Astrocyte (in vitro differentiated cells and primary cell): ENCODE measurements at regions not wholly inside any gene's neighbourhood (a gene's known extent, or its start where the extent isn't known, plus 50 kb on each side); places are given as distances from the start of the nearest gene placed in this dataset.
A peak's percentile ranks its signal among the peaks of the same experiment; 100 is the strongest.

Experiments used
- DNase-seq: peaks from one replicate; pipeline ENCODE4 v3.0.0-alpha.2; 2010; ENCODE audit warnings: low read depth
- FAIRE-seq: peaks from 2 replicates; lab custom pipeline; 2011; peaks lifted over from hg19 to GRCh38; lab: Jason Lieb, UNC
- H2AFZ ChIP-seq: 2 replicates; pipeline ENCODE4 v1.6.0; 2012; ENCODE audit warnings: low read depth, low read length, inconsistent platforms
- H3K27ac ChIP-seq: 2 replicates; pipeline ENCODE4 v1.5.1; 2011; ENCODE audit warnings: low read depth, low read length, inconsistent platforms
- H3K27me3 ChIP-seq: 2 replicates; pipeline ENCODE4 v1.6.0; 2011; ENCODE audit warnings: low read length, inconsistent platforms; ENCODE audit not compliant: insufficient read depth
- H3K36me3 ChIP-seq: 2 replicates; pipeline ENCODE4 v1.5.1; 2011; ENCODE audit warnings: low read length, inconsistent platforms; ENCODE audit not compliant: insufficient read depth
- H3K4me1 ChIP-seq: 2 replicates; pipeline ENCODE4 v1.5.1; 2011; ENCODE audit warnings: low read length, inconsistent platforms; ENCODE audit not compliant: insufficient read depth
- H3K4me2 ChIP-seq: 2 replicates; pipeline ENCODE4 v1.6.0; 2012; ENCODE audit warnings: low read length, inconsistent platforms
- H3K4me3 ChIP-seq: 2 replicates; pipeline ENCODE4 v1.5.1; 2011; ENCODE audit warnings: low read depth, mild to moderate bottlenecking, low read length, inconsistent platforms; ENCODE audit not compliant: insufficient read depth
- H3K79me2 ChIP-seq: 2 replicates; pipeline ENCODE4 v1.6.0; 2012; ENCODE audit warnings: mild to moderate bottlenecking, low read length, inconsistent platforms; ENCODE audit not compliant: insufficient read depth
- H3K9ac ChIP-seq: 2 replicates; pipeline ENCODE4 v1.6.0; 2012; ENCODE audit warnings: mild to moderate bottlenecking, low read length, inconsistent platforms
- H3K9me3 ChIP-seq: 2 replicates; pipeline ENCODE4 v1.5.1; 2012; ENCODE audit warnings: low read depth, mild to moderate bottlenecking, low read length, inconsistent platforms; ENCODE audit not compliant: insufficient read depth
- H4K20me1 ChIP-seq: 2 replicates; pipeline ENCODE4 v1.6.0; 2012; ENCODE audit warnings: low read length, inconsistent platforms; ENCODE audit not compliant: insufficient read depth
- H3K27ac Mint-ChIP-seq: one replicate; pipeline ENCODE4 v1.8.0; 2021; ENCODE audit warnings: mild to moderate bottlenecking, mixed read lengths; ENCODE audit not compliant: unreplicated experiment
- H3K27me3 Mint-ChIP-seq: one replicate; pipeline ENCODE4 v1.8.0; 2021; ENCODE audit warnings: low read depth, mixed read lengths; ENCODE audit not compliant: unreplicated experiment
- H3K36me3 Mint-ChIP-seq: one replicate; pipeline ENCODE4 v1.8.0; 2021; ENCODE audit warnings: low read depth, mixed read lengths; ENCODE audit not compliant: unreplicated experiment
- H3K4me1 Mint-ChIP-seq: one replicate; pipeline ENCODE4 v1.8.0; 2021; ENCODE audit warnings: low read depth, mixed read lengths; ENCODE audit not compliant: unreplicated experiment
- H3K4me3 Mint-ChIP-seq: one replicate; pipeline ENCODE4 v1.8.0; 2021; ENCODE audit warnings: mild to moderate bottlenecking, moderate library complexity, mixed read lengths; ENCODE audit not compliant: unreplicated experiment
- H3K9me3 Mint-ChIP-seq: one replicate; pipeline ENCODE4 v1.8.0; 2021; ENCODE audit warnings: mild to moderate bottlenecking, mixed read lengths; ENCODE audit not compliant: unreplicated experiment
- EZH2 ChIP-seq: IDR thresholded peaks from 2 replicates; pipeline ENCODE4 v1.6.1; 2012; ENCODE audit warnings: mild to moderate bottlenecking, low read length, inconsistent platforms; ENCODE audit not compliant: insufficient read depth
- TF ChIP-seq, protein P1 (sequence below): IDR thresholded peaks from 2 replicates; pipeline ENCODE4 v1.5.1; 2011; ENCODE audit warnings: low read depth, mild to moderate bottlenecking, inconsistent platforms, low read length, moderate library complexity; ENCODE audit not compliant: insufficient read depth

DNA sequence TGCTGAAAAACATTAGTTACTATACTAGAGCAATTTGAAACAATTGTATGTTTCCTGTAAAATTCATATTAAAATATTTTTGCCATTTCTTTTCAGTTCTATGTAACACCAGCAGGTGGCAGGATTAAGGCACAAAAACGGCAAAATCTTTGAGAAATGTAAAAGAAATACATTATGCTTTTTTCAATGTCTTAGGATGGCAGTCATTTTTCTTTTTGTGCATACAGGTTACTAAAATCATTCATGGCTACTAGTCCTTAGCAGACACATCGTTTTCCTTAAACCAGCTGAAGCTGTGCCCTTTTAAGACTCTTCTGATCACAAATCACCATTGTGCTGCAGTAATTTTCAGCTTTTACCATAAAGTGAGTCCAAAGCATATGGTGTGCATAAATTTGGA lies 800.7 kb upstream of the SLITRK5 start:
- no peak overlapping the region for H3K4me2 ChIP-seq
- Mint-ChIP-seq H3K4me1 (peaks cover 2% of the 10 kb centered on the region), H3K4me3 (no peak overlapping the region)

DNA sequence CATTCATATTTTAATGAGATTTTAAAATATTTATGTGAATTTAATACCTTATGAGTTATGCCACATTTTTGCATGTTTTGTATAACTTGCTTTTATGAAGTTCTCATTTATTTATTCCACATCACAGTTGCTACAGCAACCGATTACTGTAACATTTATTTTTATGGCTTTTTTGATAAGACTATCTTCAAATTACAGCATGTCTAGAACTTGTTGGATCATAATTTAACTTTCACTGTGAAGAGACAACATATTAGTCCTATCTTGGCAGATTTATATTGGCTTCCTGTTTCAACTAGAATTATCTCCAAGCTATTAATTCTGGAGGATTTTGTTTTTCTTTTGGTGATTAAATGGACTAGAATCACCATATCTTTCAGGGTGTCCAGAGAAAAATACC lies 793.7 kb upstream of the SLITRK5 start:
- H3K9me3 ChIP-seq, result no peaks in the 10 kb centered on the region
- Mint-ChIP-seq H3K9me3 (no peaks in the 10 kb centered on the region), H3K27me3 (no peaks in the 10 kb centered on the region), H3K4me3 (no peak overlapping the region), H3K36me3 (no peaks in the 10 kb centered on the region), H3K27ac (no peak overlapping the region), H3K4me1 (no peaks in the 10 kb centered on the region)
- H3K79me2 ChIP-seq, result no peaks in the 10 kb centered on the region
- H2AFZ ChIP-seq, result no peak overlapping the region
- peak; percentile 17 for DNase-seq
- no peaks in the 10 kb centered on the region for H3K27me3 ChIP-seq
- no peak overlapping the region for H3K27ac ChIP-seq
- no peak overlapping the region for H3K9ac ChIP-seq
- no peaks in the 10 kb centered on the region for H4K20me1 ChIP-seq
- H3K4me2 ChIP-seq, result no peak overlapping the region
- no peak overlapping the region for H3K4me3 ChIP-seq
- no peaks in the 10 kb centered on the region for H3K4me1 ChIP-seq
- TF ChIP-seq, protein P1, sequence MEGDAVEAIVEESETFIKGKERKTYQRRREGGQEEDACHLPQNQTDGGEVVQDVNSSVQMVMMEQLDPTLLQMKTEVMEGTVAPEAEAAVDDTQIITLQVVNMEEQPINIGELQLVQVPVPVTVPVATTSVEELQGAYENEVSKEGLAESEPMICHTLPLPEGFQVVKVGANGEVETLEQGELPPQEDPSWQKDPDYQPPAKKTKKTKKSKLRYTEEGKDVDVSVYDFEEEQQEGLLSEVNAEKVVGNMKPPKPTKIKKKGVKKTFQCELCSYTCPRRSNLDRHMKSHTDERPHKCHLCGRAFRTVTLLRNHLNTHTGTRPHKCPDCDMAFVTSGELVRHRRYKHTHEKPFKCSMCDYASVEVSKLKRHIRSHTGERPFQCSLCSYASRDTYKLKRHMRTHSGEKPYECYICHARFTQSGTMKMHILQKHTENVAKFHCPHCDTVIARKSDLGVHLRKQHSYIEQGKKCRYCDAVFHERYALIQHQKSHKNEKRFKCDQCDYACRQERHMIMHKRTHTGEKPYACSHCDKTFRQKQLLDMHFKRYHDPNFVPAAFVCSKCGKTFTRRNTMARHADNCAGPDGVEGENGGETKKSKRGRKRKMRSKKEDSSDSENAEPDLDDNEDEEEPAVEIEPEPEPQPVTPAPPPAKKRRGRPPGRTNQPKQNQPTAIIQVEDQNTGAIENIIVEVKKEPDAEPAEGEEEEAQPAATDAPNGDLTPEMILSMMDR, result no peak
- TF ChIP-seq EZH2, result no peak
- H3K36me3 ChIP-seq, result no peaks in the 10 kb centered on the region
- no peak for FAIRE-seq

More for the DNA sequence above, 800.7 kb upstream of the SLITRK5 start:
- Histone ChIP-seq H3K79me2 (no peaks in the 10 kb centered on the region), H4K20me1 (no peaks in the 10 kb centered on the region), H3K36me3 (no peaks in the 10 kb centered on the region), H2AFZ (no peak overlapping the region), H3K27ac (no peak overlapping the region), H3K9me3 (no peaks in the 10 kb centered on the region), H3K4me3 (no peak overlapping the region), H3K4me1 (no peaks in the 10 kb centered on the region), H3K27me3 (no peaks in the 10 kb centered on the region), H3K9ac (no peak overlapping the region)
- no peaks in the 10 kb centered on the region for H3K9me3 Mint-ChIP-seq
- TF ChIP-seq, protein P1, result peak; percentile 71
- TF ChIP-seq EZH2, result no peak
- no peaks in the 10 kb centered on the region for H3K36me3 Mint-ChIP-seq
- DNase-seq, result no peak
- H3K27ac Mint-ChIP-seq, result no peak overlapping the region
- H3K27me3 Mint-ChIP-seq, result no peaks in the 10 kb centered on the region
- no peak for FAIRE-seq

DNA sequence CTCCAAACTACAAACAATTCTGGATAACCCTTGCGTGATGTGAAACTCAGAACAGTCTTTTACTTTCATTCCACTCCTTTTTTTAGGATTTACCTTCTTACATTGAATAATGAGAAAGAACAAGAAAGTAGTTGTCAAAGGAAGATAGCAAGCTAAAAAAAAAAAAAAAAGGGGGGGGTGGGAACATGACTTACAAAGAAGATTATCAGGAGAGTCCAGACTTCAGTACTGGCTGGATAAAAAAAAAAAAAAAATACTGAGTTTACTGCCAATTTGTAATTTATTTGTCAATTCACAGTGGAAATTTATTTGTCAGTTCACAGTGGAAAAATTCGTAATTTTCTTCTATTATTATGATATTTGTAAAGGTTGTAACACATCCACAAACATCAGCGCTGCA lies 792.4 kb upstream of the SLITRK5 start:
- Mint-ChIP-seq H3K4me1 (peaks cover 4% of the 10 kb centered on the region), H3K9me3 (no peaks in the 10 kb centered on the region), H3K27ac (no peak overlapping the region), H3K4me3 (no peak overlapping the region), H3K27me3 (no peaks in the 10 kb centered on the region), H3K36me3 (no peaks in the 10 kb centered on the region)
- no peak overlapping the region for H3K4me3 ChIP-seq
- no peak for FAIRE-seq
- TF ChIP-seq, protein P1, result no peak
- TF ChIP-seq EZH2, result no peak
- H3K27ac ChIP-seq, result no peak overlapping the region
- DNase-seq, result no peak
- H4K20me1 ChIP-seq, result no peaks in the 10 kb centered on the region
- H3K4me1 ChIP-seq, result no peaks in the 10 kb centered on the region
- no peaks in the 10 kb centered on the region for H3K9me3 ChIP-seq
- no peak overlapping the region for H3K9ac ChIP-seq
- no peak overlapping the region for H3K4me2 ChIP-seq
- no peaks in the 10 kb centered on the region for H3K27me3 ChIP-seq
- no peaks in the 10 kb centered on the region for H3K36me3 ChIP-seq
- no peaks in the 10 kb centered on the region for H3K79me2 ChIP-seq
- H2AFZ ChIP-seq, result no peak overlapping the region
